OCI-LY3 (cell line): ENCODE measurements at regions not wholly inside any gene's neighbourhood (a gene's known extent, or its start where the extent isn't known, plus 50 kb on each side); places are given as distances from the start of the nearest gene placed in this dataset.

Source experiments
- H2AFZ ChIP-seq: fragments of 200-600, 300-600 bp; shearing (Covaris generic); 2 replicates; pipeline ENCODE4 v1.6.0; 2014; ENCODE audit warnings: antibody characterized with exemption, low read depth, low read length
- H3K27ac ChIP-seq: fragments of 200-600, 300-600 bp; sonication (generic); 2 replicates; pipeline ENCODE4 v1.5.1; 2014; ENCODE audit warnings: mild to moderate bottlenecking, low read length, moderate library complexity, mixed read lengths
- H3K27me3 ChIP-seq: fragments of 200-600, 300-600 bp; sonication (generic); 2 replicates; pipeline ENCODE4 v1.6.1; 2014; ENCODE audit warnings: low read depth, low read length, mixed read lengths
- H3K36me3 ChIP-seq: fragments of 200-600, 300-600 bp; sonication (generic); replicated peaks from 2 replicates; pipeline ENCODE3; 2014; ENCODE audit warnings: low read depth, low read length, mixed read lengths
- H3K4me1 ChIP-seq: fragments of 300-600, 200-600 bp; sonication (generic); 2 replicates; pipeline ENCODE4 v1.6.1; 2014; ENCODE audit warnings: low read length, mixed read lengths
- H3K4me2 ChIP-seq: fragments of 200-600, 300-600 bp; sonication (generic); 2 replicates; pipeline ENCODE4 v1.6.1; 2014; ENCODE audit warnings: low read length, mixed read lengths
- H3K4me3 ChIP-seq: fragments of 300-600, 200-600 bp; sonication (generic); 2 replicates; pipeline ENCODE4 v1.5.1; 2014; ENCODE audit warnings: antibody characterized with exemption, mild to moderate bottlenecking, low read length, moderate library complexity
- H3K79me2 ChIP-seq: fragments of 300-600, 200-600 bp; shearing (Covaris generic); 2 replicates; pipeline ENCODE4 v1.6.1; 2014; ENCODE audit warnings: mild to moderate bottlenecking, low read length, mixed read lengths
- H3K9ac ChIP-seq: fragments of 300-600, 200-600 bp; shearing (Covaris generic); 2 replicates; pipeline ENCODE4 v1.6.0; 2014; ENCODE audit warnings: mild to moderate bottlenecking, low read length, moderate library complexity
- H3K9me3 ChIP-seq: fragments of 200-600, 300-600 bp; shearing (Covaris generic); 2 replicates; pipeline ENCODE4 v1.6.1; 2014; ENCODE audit warnings: low read length, mixed read lengths; ENCODE audit not compliant: insufficient read depth
- H4K20me1 ChIP-seq: fragments of 200-600, 300-600 bp; sonication (generic); 2 replicates; pipeline ENCODE4 v1.6.1; 2016; ENCODE audit warnings: low read length, mixed read lengths; ENCODE audit not compliant: insufficient read depth
- EZH2phosphoT487 ChIP-seq: fragments of 200-600 bp; shearing (Covaris generic); IDR thresholded peaks from 2 replicates; pipeline ENCODE4 v1.6.1; 2018; ENCODE audit warnings: antibody characterized with exemption, mixed run types, low read depth
- TF ChIP-seq, protein P1 (sequence below): fragments of 200-600, 300-600 bp; sonication (generic); IDR thresholded peaks from 2 replicates; pipeline ENCODE4 v1.5.1; 2014; ENCODE audit warnings: antibody characterized with exemption, low read length, low read depth

DNA sequence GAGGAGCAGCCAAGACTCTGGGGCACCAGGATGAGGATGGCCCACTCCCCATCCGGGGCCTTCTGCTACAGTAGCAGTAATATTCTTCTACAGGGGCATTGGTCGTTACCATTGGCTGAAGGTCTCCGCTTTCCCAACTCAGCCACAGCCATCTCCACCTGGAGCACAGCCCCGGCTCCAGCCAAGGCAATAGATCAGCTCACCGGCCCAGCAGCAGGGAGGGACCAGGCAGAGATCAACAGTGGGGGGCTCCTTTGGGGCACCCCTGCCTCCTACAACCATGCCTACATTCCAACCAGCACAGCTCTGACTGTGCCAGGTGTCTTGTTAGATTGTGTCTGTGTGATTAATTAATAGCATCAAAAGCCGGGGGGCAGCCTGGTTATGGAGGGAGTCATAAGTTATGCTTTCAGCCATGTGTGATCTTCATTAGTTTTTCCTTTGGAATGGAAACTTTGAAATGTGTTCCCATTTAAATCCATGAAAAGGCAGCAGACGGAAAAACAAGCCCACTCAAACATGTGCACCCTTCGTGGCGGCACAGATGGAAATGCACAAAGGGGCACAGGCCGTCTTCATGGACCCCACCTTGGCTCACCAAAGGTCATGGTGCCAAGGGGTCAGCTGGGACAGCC is 68.6 kb upstream of the BZW1 start:
- Histone ChIP-seq H3K4me3 (no peak overlapping the region), H3K4me1 (no peaks in the 10 kb centered on the region), H3K27ac (no peak overlapping the region), H3K27me3 (peaks cover 11% of the 10 kb centered on the region), H4K20me1 (no peaks in the 10 kb centered on the region), H3K9ac (no peak overlapping the region), H2AFZ (no peak overlapping the region), H3K9me3 (no peaks in the 10 kb centered on the region), H3K36me3 (no peaks in the 10 kb centered on the region), H3K79me2 (no peaks in the 10 kb centered on the region), H3K4me2 (no peak overlapping the region)
- TF ChIP-seq EZH2phosphoT487 = no peak
- TF ChIP-seq, protein P1, sequence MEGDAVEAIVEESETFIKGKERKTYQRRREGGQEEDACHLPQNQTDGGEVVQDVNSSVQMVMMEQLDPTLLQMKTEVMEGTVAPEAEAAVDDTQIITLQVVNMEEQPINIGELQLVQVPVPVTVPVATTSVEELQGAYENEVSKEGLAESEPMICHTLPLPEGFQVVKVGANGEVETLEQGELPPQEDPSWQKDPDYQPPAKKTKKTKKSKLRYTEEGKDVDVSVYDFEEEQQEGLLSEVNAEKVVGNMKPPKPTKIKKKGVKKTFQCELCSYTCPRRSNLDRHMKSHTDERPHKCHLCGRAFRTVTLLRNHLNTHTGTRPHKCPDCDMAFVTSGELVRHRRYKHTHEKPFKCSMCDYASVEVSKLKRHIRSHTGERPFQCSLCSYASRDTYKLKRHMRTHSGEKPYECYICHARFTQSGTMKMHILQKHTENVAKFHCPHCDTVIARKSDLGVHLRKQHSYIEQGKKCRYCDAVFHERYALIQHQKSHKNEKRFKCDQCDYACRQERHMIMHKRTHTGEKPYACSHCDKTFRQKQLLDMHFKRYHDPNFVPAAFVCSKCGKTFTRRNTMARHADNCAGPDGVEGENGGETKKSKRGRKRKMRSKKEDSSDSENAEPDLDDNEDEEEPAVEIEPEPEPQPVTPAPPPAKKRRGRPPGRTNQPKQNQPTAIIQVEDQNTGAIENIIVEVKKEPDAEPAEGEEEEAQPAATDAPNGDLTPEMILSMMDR = no peak

DNA sequence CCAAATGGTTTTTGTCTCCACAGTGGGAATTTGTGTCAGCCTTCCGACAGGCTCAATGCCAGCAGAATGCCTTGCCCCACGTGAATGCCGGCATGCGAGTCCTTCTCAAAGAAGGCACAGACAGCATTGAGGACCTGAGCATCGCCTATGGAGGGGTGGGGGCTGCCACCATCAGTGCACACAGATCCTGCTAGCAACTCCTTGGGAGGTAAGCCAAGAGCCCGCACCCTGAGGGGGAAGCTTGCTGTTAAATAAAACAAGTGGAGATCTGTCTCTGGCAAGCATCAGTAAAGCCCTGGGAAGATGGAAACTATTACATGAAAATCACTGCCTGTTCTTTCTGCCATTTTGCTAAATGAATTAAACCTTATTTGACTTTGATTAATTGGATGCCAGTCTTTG is 67.5 kb upstream of the BZW1 start:
- Histone ChIP-seq H3K9me3 (no peaks in the 10 kb centered on the region), H3K27ac (no peak overlapping the region), H2AFZ (no peak overlapping the region), H3K4me2 (no peak overlapping the region), H3K79me2 (no peaks in the 10 kb centered on the region), H3K4me3 (no peak overlapping the region), H3K27me3 (peaks cover 11% of the 10 kb centered on the region; the same call in 1 of the 2 replicates), H3K36me3 (no peaks in the 10 kb centered on the region), H3K4me1 (no peaks in the 10 kb centered on the region), H4K20me1 (no peaks in the 10 kb centered on the region), H3K9ac (no peak overlapping the region)
- no peak for TF ChIP-seq EZH2phosphoT487

GRCh38 chr2:200746301-200746700 is 65.4 kb upstream of the BZW1 start:
- H3K9ac ChIP-seq = no peak overlapping the region
- H3K4me3 ChIP-seq = no peak overlapping the region
- no peak overlapping the region for H3K27ac ChIP-seq
- H3K4me1 ChIP-seq = no peaks in the 10 kb centered on the region
- H3K27me3 ChIP-seq = peaks cover under 1% of the 10 kb centered on the region; the same call in 1 of the 2 replicates
- H3K9me3 ChIP-seq = no peaks in the 10 kb centered on the region
- H2AFZ ChIP-seq = no peak overlapping the region
- no peaks in the 10 kb centered on the region for H3K36me3 ChIP-seq
- no peak overlapping the region for H3K4me2 ChIP-seq
- H4K20me1 ChIP-seq = no peaks in the 10 kb centered on the region
- TF ChIP-seq, protein P1 = no peak
- no peak for TF ChIP-seq EZH2phosphoT487
- no peaks in the 10 kb centered on the region for H3K79me2 ChIP-seq

- Histone ChIP-seq H2AFZ (no peak overlapping the region), H3K4me1 (no peaks in the 10 kb centered on the region), H3K36me3 (no peaks in the 10 kb centered on the region), H4K20me1 (no peaks in the 10 kb centered on the region), H3K27ac (no peak overlapping the region), H3K79me2 (no peaks in the 10 kb centered on the region), H3K27me3 (peaks cover 16% of the 10 kb centered on the region), H3K4me3 (no peak overlapping the region), H3K4me2 (no peak overlapping the region), H3K9me3 (no peaks in the 10 kb centered on the region), H3K9ac (no peak overlapping the region)
- no peak for TF ChIP-seq EZH2phosphoT487
- TF ChIP-seq, protein P1 = no peak
Measured at GRCh38 chr2:200747668-200748618, 63.8 kb upstream of the BZW1 start.
